Neural cell (in vitro differentiated cells): ENCODE measurements at regions not wholly inside any gene's neighbourhood (a gene's known extent, or its start where the extent isn't known, plus 50 kb on each side); places are given as distances from the start of the nearest gene placed in this dataset.

Experiments used
- CTCF ChIP-seq: fragments of 450-650 bp; IDR thresholded peaks from 2 replicates; pipeline ENCODE4 v1.5.1; 2014; ENCODE audit warnings: antibody characterized with exemption, mild to moderate bottlenecking, moderate library complexity; ENCODE audit not compliant: poor library complexity, severe bottlenecking
- EP300 ChIP-seq: fragments of 450-650 bp; conservative IDR thresholded peaks from 2 replicates; pipeline ENCODE4 v1.6.1; 2014; ENCODE audit warnings: antibody characterized with exemption, mild to moderate bottlenecking, moderate library complexity; ENCODE audit not compliant: poor library complexity, severe bottlenecking
- EZH2 ChIP-seq: fragments of 200-600, 300-800 bp; shearing (Covaris generic), sonication (generic); IDR thresholded peaks from 2 replicates; pipeline ENCODE4 v1.6.1; 2014; ENCODE audit warnings: antibody characterized with exemption, low read length, borderline replicate concordance, mild to moderate bottlenecking; ENCODE audit not compliant: insufficient read depth, poor library complexity, severe bottlenecking
- POLR2AphosphoS5 ChIP-seq: IDR thresholded peaks from 2 replicates; pipeline ENCODE4 v1.6.1; 2012
- RAD21 ChIP-seq: fragments of 450-650 bp; conservative IDR thresholded peaks from 2 replicates; pipeline ENCODE4 v1.6.1; 2014; ENCODE audit warnings: antibody characterized with exemption, mild to moderate bottlenecking, moderate library complexity
- SMC3 ChIP-seq: fragments of 450-650 bp; conservative IDR thresholded peaks from 2 replicates; pipeline ENCODE4 v1.6.1; 2014; ENCODE audit warnings: antibody characterized with exemption, mild to moderate bottlenecking, moderate library complexity; ENCODE audit not compliant: poor library complexity

- no peak for TF ChIP-seq CTCF
- TF ChIP-seq EP300, result no peak
- TF ChIP-seq POLR2AphosphoS5, result no peak
- TF ChIP-seq SMC3, result no peak
- TF ChIP-seq EZH2, result no peak
- TF ChIP-seq RAD21, result no peak
These were observed 178.3 kb downstream of the BARX1 start for GRCh38 chr9:93776873-93777272.
